ENCODE measurements at regions not wholly inside any gene's neighbourhood (a gene's known extent, or its start where the extent isn't known, plus 50 kb on each side); places are given as distances from the start of the nearest gene placed in this dataset.

- Mint-ChIP-seq H3K4me1 (ENCODE audit: low read depth) (peaks cover 4% of the 10 kb centered on the region), H3K4me3 (ENCODE audit: low read depth) (no peak overlapping the region), H3K27ac (no peak overlapping the region), H3K36me3 (ENCODE audit: insufficient read depth) (no peaks in the 10 kb centered on the region), H3K9me3 (ENCODE audit: low read depth) (no peaks in the 10 kb centered on the region), H3K27me3 (peaks cover 41% of the 10 kb centered on the region)
- no peak for TF ChIP-seq CTCF (IDR thresholded peaks at IDR 0.05; ENCODE audit: unreplicated experiment)
- DNase-seq (ENCODE audit: low spot score, unreplicated experiment), result no peak
These were observed 74.3 kb upstream of the ANKRD34C start for GRCh38 chr15:79208179-79208578.

GRCh38 chr15:79206940-79207339 is 75.6 kb upstream of the ANKRD34C start:
- H3K4me1 Mint-ChIP-seq (ENCODE audit: low read depth), result peaks cover 4% of the 10 kb centered on the region
- H3K27me3 Mint-ChIP-seq, result peaks cover 47% of the 10 kb centered on the region
- no peaks in the 10 kb centered on the region for H3K36me3 Mint-ChIP-seq (ENCODE audit: insufficient read depth)
- H3K4me3 Mint-ChIP-seq (ENCODE audit: low read depth), result no peak overlapping the region
- H3K9me3 Mint-ChIP-seq (ENCODE audit: low read depth), result peaks cover 4% of the 10 kb centered on the region
- no peak for TF ChIP-seq CTCF (IDR thresholded peaks at IDR 0.05; ENCODE audit: unreplicated experiment)
- no peak overlapping the region for H3K27ac Mint-ChIP-seq
- DNase-seq (ENCODE audit: low spot score, unreplicated experiment), result no peak

- H3K4me1 Mint-ChIP-seq (ENCODE audit: low read depth), result peaks cover 4% of the 10 kb centered on the region
- H3K36me3 Mint-ChIP-seq (ENCODE audit: insufficient read depth), result no peaks in the 10 kb centered on the region
These were observed 77.4 kb upstream of the ANKRD34C start for GRCh38 chr15:79204886-79205675.

GRCh38 chr15:79198461-79198860 is 84.1 kb upstream of the ANKRD34C start:
- peaks cover 4% of the 10 kb centered on the region for H3K9me3 Mint-ChIP-seq (ENCODE audit: low read depth)
- H3K4me3 Mint-ChIP-seq (ENCODE audit: low read depth), result no peak overlapping the region
- no peaks in the 10 kb centered on the region for H3K36me3 Mint-ChIP-seq (ENCODE audit: insufficient read depth)
- TF ChIP-seq CTCF (IDR thresholded peaks at IDR 0.05; ENCODE audit: unreplicated experiment), result no peak
- H3K27me3 Mint-ChIP-seq, result peaks cover 39% of the 10 kb centered on the region
- H3K27ac Mint-ChIP-seq, result no peak overlapping the region
- no peak for DNase-seq (ENCODE audit: low spot score, unreplicated experiment)
- H3K4me1 Mint-ChIP-seq (ENCODE audit: low read depth), result no peaks in the 10 kb centered on the region

More at GRCh38 chr15:79204886-79205675, 77.4 kb upstream of the ANKRD34C start:
- H3K9me3 Mint-ChIP-seq (ENCODE audit: low read depth), result peaks cover 4% of the 10 kb centered on the region
- TF ChIP-seq CTCF (IDR thresholded peaks at IDR 0.05; ENCODE audit: unreplicated experiment), result no peak
- no peak overlapping the region for H3K27ac Mint-ChIP-seq
- no peak overlapping the region for H3K4me3 Mint-ChIP-seq (ENCODE audit: low read depth)
- DNase-seq (ENCODE audit: low spot score, unreplicated experiment), result no peak
- H3K27me3 Mint-ChIP-seq, result peaks cover 52% of the 10 kb centered on the region

GRCh38 chr15:79197285-79197684 is 85.2 kb upstream of the ANKRD34C start:
- Mint-ChIP-seq H3K4me1 (ENCODE audit: low read depth) (no peaks in the 10 kb centered on the region), H3K4me3 (ENCODE audit: low read depth) (no peak overlapping the region), H3K27me3 (peaks cover 32% of the 10 kb centered on the region), H3K9me3 (ENCODE audit: low read depth) (peaks cover 2% of the 10 kb centered on the region), H3K36me3 (ENCODE audit: insufficient read depth) (no peaks in the 10 kb centered on the region), H3K27ac (no peak overlapping the region)
- no peak for DNase-seq (ENCODE audit: low spot score, unreplicated experiment)
- no peak for TF ChIP-seq CTCF (IDR thresholded peaks at IDR 0.05; ENCODE audit: unreplicated experiment)

Data from progenitor cell of endocrine pancreas (in vitro differentiated cells).